PC-9 (cell line): ENCODE measurements at regions not wholly inside any gene's neighbourhood (a gene's known extent, or its start where the extent isn't known, plus 50 kb on each side); places are given as distances from the start of the nearest gene placed in this dataset.

Experiments used
- BruUV-seq: library from RNA; stranded (reverse); fragments of 400-500 nt; replicated peaks from 2 replicates; lab custom pipeline; 2021; lab: Mats Ljungman, UMichigan
- CTCF ChIA-PET: fragments of 300-600 bp; sonication (Branson Sonifier 250); formaldehyde crosslinking; loops from one replicate; lab custom pipeline; 2022; ENCODE audit warnings: antibody characterized with exemption; lab: Charles Lee
- POLR2A ChIA-PET: fragments of 300-600 bp; sonication (Branson Sonifier 250); formaldehyde crosslinking; loops from one replicate; lab custom pipeline; 2022; ENCODE audit warnings: antibody characterized with exemption; ENCODE audit not compliant: unreplicated experiment; lab: Charles Lee
- DNase-seq, 2 experiments: peaks; one replicate each; pipeline versions ENCODE4 v3.0.0 to v3.0.0-alpha.2; 2015 to 2022; ENCODE audit warnings: mixed read lengths in 1 of 2
- H2AFZ ChIP-seq: fragments of 200-600 bp; sonication (generic); 2 replicates; pipeline ENCODE4 v1.8.1; 2017; ENCODE audit warnings: antibody characterized with exemption
- H3F3A ChIP-seq: fragments of 200-600 bp; sonication (generic); 2 replicates; pipeline ENCODE4 v1.8.1; 2017; ENCODE audit warnings: antibody characterized with exemption, mild to moderate bottlenecking, low read depth; ENCODE audit not compliant: insufficient read depth
- H3K27ac ChIP-seq: fragments of 200-600 bp; sonication (generic); 2 replicates; pipeline ENCODE4 v1.6.1; 2016; ENCODE audit warnings: mixed run types
- H3K27me3 ChIP-seq: fragments of 200-600 bp; sonication (generic); 2 replicates; pipeline ENCODE4 v1.6.1; 2016; ENCODE audit warnings: low read depth, mixed run types; ENCODE audit not compliant: insufficient read depth
- H3K36me3 ChIP-seq: fragments of 200-600 bp; sonication (generic); 2 replicates; pipeline ENCODE4 v1.6.1; 2016; ENCODE audit warnings: low read depth, mixed run types
- H3K4me1 ChIP-seq: fragments of 200-600 bp; sonication (generic); replicated peaks from 2 replicates; pipeline ENCODE4 v1.6.1; 2016; ENCODE audit warnings: mixed run types; ENCODE audit not compliant: insufficient read depth
- H3K4me2 ChIP-seq: fragments of 200-600 bp; sonication (generic); 2 replicates; pipeline ENCODE4 v1.6.1; 2017; ENCODE audit warnings: mixed run types
- H3K4me3 ChIP-seq: fragments of 200-600 bp; sonication (generic); 2 replicates; pipeline ENCODE4 v1.6.1; 2016; ENCODE audit warnings: mixed run types
- H3K79me2 ChIP-seq: fragments of 200-600 bp; sonication (generic); 2 replicates; pipeline ENCODE4 v1.6.1; 2017; ENCODE audit warnings: low read depth, mixed run types
- H3K9me2 ChIP-seq: fragments of 200-600 bp; sonication (generic); 2 replicates; pipeline ENCODE4 v1.8.1; 2017; ENCODE audit warnings: mild to moderate bottlenecking; ENCODE audit not compliant: insufficient read depth
- H3K9me3 ChIP-seq: fragments of 200-600 bp; sonication (generic); 2 replicates; pipeline ENCODE4 v1.8.1; 2016; ENCODE audit warnings: low read depth; ENCODE audit not compliant: insufficient read depth
- H4K20me1 ChIP-seq: fragments of 200-600 bp; sonication (generic); 2 replicates; pipeline ENCODE4 v1.8.1; 2017; ENCODE audit not compliant: insufficient read depth
- CTCF ChIP-seq: fragments of 200-600 bp; sonication (generic); conservative IDR thresholded peaks from 2 replicates; pipeline ENCODE4 v1.6.1; 2017; ENCODE audit warnings: mixed run types, antibody characterized with exemption, mild to moderate bottlenecking, moderate library complexity
- EZH2 ChIP-seq: fragments of 200-600 bp; sonication (generic); IDR thresholded peaks from 2 replicates; pipeline ENCODE4 v1.8.0; 2017; ENCODE audit warnings: antibody characterized with exemption, low read depth
- intact Hi-C: fragments of 100-400 bp; cut with micrococcal nuclease; formaldehyde crosslinking; loops from one replicate; pipeline ENCODE4 v1.10.0; 2022; ENCODE audit not compliant: unreplicated experiment

GRCh38 chr1:30186586-30186985, 536.8 kb downstream of the MATN1 start:
- Histone ChIP-seq H3F3A (no peaks in the 10 kb centered on the region), H3K36me3 (no peaks in the 10 kb centered on the region), H3K9me2 (no peaks in the 10 kb centered on the region), H4K20me1 (no peaks in the 10 kb centered on the region), H3K4me1 (no peaks in the 10 kb centered on the region), H3K27me3 (peaks cover 7% of the 10 kb centered on the region; the same call in 1 of the 2 replicates), H3K4me2 (no peak overlapping the region), H3K9me3 (no peaks in the 10 kb centered on the region), H3K4me3 (no peak overlapping the region), H3K79me2 (no peaks in the 10 kb centered on the region), H3K27ac (no peak overlapping the region), H2AFZ (no peak overlapping the region)
- BruUV-seq, result no TSS peak
- CTCF ChIA-PET, result no interaction called here
- intact Hi-C loops, result no loop called here
- TF ChIP-seq CTCF (no peak), EZH2 (no peak)
- no peak for DNase-seq
- POLR2A ChIA-PET, result no interaction called here

GRCh38 chr1:30185809-30186208, 537.6 kb downstream of the MATN1 start:
- Histone ChIP-seq H3K79me2 (no peaks in the 10 kb centered on the region), H3K4me2 (no peak overlapping the region), H4K20me1 (no peaks in the 10 kb centered on the region), H2AFZ (no peak overlapping the region), H3F3A (no peaks in the 10 kb centered on the region), H3K36me3 (no peaks in the 10 kb centered on the region), H3K27me3 (peaks cover 7% of the 10 kb centered on the region; the same call in 1 of the 2 replicates), H3K9me3 (no peaks in the 10 kb centered on the region), H3K27ac (no peak overlapping the region), H3K4me3 (no peak overlapping the region), H3K9me2 (no peaks in the 10 kb centered on the region), H3K4me1 (no peaks in the 10 kb centered on the region)
- POLR2A ChIA-PET, result no interaction called here
- TF ChIP-seq CTCF (no peak), EZH2 (no peak)
- CTCF ChIA-PET, result no interaction called here
- intact Hi-C loops, result no loop called here
- no peak for DNase-seq
- no TSS peak for BruUV-seq

GRCh38 chr1:30185313-30185712, 538.1 kb downstream of the MATN1 start:
- TF ChIP-seq CTCF, result no peak
- no peak for TF ChIP-seq EZH2
- H2AFZ ChIP-seq, result no peak overlapping the region

More at GRCh38 chr1:30185313-30185712, 538.1 kb downstream of the MATN1 start:
- Histone ChIP-seq H3K9me3 (no peaks in the 10 kb centered on the region), H3K27ac (no peak overlapping the region), H4K20me1 (no peaks in the 10 kb centered on the region), H3K79me2 (no peaks in the 10 kb centered on the region), H3K4me2 (no peak overlapping the region), H3K36me3 (no peaks in the 10 kb centered on the region), H3F3A (no peaks in the 10 kb centered on the region), H3K4me3 (no peak overlapping the region), H3K4me1 (no peaks in the 10 kb centered on the region), H3K27me3 (peaks cover 7% of the 10 kb centered on the region; the same call in 1 of the 2 replicates), H3K9me2 (no peaks in the 10 kb centered on the region)
- no TSS peak for BruUV-seq
- POLR2A ChIA-PET, result no interaction called here
- CTCF ChIA-PET, result no interaction called here
- DNase-seq, result no peak
- intact Hi-C loops, result no loop called here
